GM19240 (cell line): ENCODE measurements at regions not wholly inside any gene's neighbourhood (a gene's known extent, or its start where the extent isn't known, plus 50 kb on each side); places are given as distances from the start of the nearest gene placed in this dataset.

Experiments
- DNase-seq: peaks from one replicate; pipeline ENCODE4 v3.0.0; 2011; ENCODE audit warnings: low spot score; ENCODE audit not compliant: insufficient read length

DNA sequence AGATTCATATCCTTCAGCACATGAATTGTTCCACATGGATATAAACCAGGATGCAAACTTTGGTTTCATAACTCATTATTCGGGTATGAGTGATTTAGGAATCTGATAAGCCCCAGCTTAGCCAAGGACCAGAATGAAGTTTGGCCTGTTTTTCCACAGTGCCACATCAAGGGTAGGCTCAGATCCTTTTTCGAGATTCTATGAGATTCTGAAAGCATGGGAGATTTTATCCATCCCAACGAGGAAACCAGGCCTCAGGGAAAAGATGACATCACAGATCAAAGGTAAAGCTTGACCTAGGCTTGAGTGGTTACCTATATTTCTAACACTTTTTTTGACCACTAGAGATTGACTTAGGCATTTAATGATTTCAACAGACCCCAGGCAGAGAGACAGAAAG is 590.8 kb upstream of the PKDCC start:
- DNase-seq = no peak

DNA sequence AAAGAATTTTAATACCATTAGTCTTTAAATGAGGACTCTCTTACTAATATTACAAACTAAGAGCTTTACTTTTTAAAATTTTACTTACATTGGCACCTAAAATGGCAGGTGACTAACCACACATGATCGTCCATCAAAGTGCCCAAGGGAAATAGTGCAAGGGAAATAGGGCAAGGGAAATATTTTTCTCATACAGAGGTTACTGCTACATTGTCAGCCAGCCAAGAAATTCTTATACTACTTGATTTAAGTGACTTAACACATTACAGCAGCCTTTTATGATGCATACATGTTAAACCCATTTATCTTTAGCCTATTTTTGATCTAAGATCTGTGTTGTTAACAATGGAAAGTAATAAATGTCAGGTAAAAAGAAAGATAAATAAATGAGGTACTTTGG is 587.2 kb upstream of the PKDCC start:
- DNase-seq = no peak

DNA sequence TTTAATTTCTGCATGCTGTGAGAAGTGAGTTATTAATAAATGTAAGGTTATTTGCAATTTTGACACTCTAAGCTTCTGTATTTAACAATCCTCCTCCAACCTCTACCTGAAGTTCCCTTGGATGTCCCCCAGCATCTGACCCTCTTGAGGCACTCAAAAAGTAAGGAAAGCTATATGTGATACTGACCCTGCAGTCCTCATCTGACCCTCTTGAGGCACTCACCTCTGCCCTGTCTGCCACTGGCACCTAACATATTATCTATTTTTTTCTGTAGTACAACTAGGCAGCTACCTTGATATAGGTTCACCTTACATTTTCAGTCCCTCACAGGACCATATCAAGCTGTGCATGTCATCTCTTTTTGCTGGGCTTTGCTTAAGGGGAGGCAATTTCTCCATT is 583.4 kb upstream of the PKDCC start:
- DNase-seq = no peak

DNA sequence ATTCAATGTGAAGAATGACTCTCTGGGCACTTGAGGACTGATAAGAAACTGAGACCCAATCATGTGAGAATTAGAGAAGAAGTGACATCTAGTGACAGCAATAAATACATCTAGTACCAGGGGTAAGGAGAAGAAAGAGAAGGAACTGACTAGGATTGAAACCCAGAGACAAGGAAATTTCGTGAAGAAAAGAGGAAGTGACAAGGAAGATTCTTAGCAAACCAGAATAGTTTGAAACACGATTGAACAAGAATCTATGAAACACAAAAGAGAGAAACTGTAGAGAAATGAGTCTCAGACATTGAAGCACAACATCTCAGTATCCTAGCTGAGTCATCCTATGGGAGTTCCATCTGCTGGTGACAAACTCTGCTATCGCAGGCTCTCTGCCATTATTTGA is 571.9 kb upstream of the PKDCC start:
- DNase-seq = no peak

DNA sequence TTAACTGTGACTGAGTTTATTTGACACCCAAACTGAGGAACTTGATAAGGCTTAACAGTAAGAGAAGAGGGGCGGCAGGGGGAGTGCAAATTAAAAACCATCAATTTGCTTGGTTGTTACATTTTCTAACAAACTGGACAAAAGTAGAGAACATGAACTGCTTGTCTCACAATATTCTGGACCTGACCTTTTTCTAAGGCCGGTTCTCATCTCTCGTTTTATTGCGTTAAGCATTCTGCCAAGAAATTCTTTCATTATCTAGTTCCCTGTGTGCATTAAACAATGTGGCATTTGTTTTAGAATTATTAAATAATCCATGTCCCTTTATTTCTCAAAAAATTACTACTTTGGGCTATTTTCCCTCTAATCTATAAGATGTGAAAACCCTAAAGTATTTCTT is 565.2 kb upstream of the PKDCC start:
- DNase-seq = no peak

DNA sequence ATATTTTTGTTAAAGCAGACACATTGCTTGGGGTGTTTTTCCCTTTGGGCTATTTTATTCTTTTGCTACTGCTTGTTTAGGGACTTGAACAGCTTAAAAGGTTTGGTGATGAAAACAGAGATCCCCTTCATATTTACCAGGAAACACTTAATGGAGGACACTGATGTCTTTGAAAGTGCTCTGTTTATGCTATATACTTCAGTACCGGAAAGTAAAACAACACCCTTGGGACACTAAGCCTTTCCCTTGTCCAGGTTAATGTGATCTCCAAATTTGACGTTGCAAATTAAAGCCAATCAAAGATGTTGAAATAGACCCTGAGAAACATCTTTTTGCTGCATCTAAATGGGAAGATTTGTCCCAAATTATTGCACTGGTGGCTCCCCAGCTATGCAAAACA is 564.6 kb upstream of the PKDCC start:
- DNase-seq = no peak

DNA sequence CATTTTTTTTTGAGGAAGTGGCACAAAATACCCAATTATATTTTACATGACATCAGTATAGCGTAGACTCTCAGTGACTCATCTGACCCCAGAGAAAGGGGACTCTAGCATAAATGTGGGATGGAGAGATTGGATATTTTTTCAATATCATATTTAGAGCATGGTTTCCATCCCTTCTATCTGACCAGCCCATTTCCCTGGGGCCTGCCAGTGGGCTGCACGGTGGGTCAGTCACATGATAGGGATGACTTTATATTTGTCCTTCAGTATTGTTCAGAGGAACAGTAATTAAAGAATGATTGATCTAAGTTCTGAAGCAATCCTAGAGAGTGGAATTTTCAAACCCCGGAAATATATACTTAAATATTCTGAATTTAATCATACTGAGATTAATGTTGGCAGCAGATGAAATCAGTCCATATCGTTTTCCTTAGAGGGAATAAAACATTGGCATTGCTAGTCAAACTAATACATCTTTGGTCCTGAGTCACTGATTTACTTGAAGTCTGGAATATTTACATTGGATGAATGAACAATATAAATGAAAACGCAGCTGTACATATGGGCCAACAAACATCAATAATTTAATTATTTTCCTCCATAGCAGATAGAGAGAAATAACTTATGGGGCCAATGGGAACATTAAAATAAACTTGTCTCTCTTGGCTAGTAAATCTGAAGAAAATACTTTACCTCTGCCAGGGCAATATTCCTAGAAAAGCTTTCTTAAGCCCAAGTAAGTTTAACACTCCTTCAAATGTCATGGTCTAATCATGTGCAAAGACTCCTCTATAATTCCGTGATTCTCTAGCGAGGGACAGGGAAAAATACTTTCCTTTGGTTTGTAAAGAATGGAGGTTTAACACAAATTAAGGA is 563.6 kb upstream of the PKDCC start:
- DNase-seq = no peak

DNA sequence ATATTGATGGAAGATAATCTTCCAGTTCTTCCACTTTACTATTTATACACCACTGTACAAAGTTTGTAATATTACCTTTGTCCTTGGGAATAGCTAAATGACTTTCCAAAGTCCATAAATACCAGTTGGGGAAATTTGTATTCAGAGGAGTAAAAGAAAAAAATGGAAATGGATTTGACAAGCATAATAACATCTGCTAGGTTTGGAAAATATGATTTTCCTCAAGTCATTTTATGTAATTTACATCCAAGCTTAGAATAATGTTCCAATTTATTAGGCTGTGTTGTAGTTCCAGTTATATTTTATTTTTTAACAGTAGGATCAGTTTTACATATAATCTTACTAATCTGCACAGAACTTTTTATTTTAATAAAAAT is 563.0 kb upstream of the PKDCC start:
- DNase-seq = no peak

DNA sequence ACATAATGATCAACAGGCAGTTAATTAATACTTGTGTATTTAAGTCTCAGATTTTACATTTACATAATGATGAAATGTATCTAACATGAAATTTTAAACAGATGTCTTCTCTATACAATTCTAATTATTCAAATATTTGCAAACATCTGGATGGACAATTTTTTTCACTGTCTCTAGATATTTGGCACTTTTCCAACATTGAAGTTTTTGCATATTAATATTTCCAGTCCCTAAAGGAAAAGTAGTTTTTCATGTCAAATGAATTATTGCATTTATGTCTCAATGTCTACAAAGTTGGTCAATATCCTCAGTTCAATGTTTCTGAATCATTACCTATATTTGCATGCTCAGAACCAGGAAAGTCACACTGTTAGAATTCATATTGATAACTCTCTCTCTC is 560.9 kb upstream of the PKDCC start:
- no peak for DNase-seq

DNA sequence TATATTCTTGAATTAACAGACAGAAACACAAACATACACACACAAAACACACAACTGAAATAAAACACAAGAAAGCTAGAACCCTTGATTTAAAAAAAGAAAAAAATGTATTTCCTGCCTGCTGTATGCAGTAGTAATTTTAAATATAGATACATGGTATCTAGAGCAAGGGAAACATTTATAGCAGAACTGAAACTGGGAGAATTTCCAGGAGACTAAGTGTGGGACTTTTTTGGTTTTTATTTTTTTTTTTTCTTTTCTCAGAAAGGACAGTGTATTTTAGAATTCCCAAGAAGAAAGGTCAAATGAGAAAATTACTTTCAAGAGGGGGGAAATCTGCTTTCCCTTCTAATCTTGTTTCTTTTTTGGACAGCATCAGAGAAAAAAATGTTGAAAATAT is 558.9 kb upstream of the PKDCC start:
- DNase-seq = no peak

DNA sequence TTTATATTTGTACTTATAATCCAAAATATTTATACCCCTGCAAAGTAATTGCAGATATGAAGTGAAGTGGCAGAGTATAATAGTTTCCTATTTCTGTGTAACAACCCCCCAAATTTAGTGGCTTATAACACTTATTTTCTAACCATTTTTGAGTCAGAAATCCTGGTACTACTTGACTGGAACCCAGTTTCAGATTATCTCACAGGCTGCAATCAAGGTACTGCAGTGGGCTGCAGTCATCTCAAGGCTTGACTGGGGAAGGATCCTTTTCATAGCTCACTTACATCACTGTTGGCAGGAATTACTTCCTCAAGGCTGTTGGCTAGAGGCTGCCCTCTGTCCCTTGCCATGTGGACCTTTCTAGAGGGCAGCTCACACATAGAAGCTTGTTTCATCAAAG is 558.2 kb upstream of the PKDCC start:
- no peak for DNase-seq

DNA sequence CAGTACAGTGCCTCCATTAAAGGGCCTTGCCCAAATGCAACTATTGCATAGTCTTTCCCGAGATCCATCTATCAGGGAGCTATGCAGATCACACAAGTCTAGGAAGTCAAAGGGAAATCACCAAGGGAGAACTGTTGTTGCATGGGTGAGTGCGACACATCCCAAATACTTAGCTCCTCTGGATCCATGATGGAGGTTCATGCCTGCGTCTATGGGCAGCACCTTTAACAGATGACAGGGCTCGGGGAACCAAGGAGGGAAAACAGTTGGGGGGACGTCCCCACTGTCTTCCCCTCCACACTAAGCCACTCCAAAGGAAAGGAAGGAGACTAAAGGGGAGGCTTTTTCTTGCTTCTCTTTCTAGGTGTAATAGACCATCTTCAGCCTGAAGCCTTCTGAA is 552.8 kb upstream of the PKDCC start:
- no peak for DNase-seq

DNA sequence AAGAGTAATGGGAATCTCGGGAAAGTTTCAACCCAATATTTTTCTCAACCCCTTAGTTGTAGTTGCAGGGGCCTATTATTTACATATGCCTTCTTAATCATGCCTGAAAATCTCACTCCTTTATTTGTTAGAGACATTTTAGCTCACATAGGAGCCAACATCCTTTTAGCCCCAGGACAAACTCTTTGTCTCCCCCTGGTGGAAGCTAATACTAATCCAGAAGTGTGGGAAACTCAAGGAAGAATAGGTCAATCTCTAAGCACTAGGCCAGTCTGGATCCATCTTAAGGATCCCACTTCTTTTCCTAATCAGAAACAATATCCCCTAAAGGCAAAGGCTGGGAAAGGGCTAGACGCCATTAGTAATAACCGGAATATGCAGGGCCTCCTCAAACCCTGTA is 550.9 kb upstream of the PKDCC start:
- DNase-seq = no peak

DNA sequence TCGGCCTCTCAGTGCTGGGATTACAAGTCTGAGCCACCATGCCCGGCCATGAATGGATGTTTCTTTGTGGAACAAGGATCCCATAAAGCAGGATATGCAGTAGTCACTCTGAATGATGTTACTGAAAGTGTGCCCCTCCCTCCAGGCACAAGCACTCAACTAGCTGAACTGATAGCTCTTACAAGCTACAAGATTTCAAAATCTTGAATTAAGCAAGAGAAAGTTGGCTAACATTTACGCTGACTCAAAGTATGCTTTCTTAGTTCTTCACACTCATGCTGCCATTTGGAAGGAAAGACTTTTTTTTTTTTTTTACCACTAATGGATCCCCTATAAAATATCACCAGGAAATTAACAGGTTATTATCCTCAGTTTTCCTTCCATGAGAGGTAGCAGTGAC is 549.0 kb upstream of the PKDCC start:
- DNase-seq = no peak

DNA sequence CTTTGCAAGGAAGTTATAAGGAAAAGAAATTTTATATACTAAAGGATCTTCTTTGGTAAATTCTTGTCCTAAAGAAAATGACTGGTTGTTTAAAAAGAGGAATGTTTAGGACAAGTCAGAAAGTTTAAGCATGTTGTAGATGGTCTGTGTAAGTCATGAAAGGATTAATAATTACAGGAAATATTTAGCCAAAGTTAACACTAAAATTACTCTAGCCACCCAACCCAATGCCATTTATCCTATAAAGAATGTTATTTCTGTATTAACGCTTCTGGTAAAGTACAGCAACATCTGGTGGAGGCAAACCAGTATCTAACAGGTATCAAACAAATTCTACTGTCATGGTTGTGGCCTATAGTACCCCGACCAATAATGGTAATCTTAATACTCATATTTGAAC is 546.9 kb upstream of the PKDCC start:
- DNase-seq = no peak

DNA sequence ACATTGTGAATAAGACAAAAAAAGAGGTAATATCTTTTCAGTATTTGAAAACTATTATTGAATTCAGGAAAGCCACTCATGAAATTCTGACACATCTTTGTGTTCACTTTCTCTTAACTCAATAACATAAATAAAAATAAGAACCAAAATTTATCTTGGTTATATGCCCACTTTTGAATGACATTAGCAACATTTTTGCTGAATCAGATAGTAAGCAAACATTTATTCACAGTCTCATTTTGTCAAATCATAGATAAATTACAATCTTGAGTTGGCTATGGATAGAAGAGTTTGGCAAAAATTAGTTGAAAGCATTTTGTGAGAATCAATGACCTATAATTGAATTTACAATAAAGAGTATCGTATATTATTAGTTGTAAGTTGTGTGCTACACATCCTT is 545.1 kb upstream of the PKDCC start:
- DNase-seq = no peak

DNA sequence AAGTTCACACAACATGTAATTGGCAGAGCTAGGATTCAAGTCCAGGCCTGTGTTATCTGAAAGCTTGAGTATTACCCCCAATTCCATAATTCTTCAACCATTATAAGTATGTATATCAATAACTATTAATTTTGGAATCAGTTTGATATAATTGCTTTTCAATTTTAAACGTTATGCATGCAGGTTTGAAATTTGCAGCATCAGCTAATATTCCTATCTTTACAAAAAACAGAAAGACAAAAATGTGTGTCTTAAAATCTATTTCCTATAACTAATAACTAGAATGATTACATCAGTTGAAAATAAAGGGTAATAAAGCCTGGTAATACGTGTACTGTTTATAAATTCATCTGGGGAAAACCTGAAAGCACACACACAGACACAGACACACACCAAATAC is 543.3 kb upstream of the PKDCC start:
- no peak for DNase-seq

DNA sequence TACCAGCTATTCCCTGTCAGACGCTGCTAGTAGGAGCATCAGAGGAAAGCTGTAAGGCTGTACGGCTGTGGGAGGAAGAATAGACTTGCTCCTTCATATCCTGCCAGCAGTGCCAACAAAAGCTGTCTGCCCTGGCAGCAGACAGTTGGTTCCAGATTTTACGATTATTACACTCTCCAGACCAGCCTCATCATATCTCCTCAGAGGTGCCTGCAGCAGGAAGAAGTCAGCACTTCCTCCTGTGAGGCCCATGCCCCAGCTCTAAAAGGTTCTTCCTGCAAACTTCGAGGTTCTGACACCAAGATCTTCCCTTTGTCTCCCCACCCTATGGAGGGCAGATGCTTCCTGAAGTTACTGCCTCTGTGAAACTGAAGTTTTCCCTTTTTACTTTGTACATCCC is 537.7 kb upstream of the PKDCC start:
- DNase-seq = no peak

DNA sequence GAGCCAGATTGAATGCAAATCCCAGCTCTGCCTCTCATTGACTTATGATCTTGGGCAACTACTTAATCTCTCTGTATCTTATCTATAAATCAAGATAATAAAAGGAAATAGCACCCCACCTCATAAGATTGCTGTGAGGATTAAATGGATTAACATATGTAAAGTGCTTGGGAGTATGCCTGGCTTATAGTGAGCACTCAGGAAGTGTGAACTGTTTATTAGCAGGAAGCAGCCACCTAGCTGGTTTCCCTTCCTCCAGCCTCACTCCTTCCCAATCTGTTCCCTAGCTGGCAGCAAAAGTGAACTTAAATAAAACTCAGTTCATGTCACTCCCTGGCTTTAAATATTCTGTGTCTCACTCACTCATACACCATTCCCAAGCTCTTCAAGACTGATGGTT is 526.6 kb upstream of the PKDCC start:
- no peak for DNase-seq

DNA sequence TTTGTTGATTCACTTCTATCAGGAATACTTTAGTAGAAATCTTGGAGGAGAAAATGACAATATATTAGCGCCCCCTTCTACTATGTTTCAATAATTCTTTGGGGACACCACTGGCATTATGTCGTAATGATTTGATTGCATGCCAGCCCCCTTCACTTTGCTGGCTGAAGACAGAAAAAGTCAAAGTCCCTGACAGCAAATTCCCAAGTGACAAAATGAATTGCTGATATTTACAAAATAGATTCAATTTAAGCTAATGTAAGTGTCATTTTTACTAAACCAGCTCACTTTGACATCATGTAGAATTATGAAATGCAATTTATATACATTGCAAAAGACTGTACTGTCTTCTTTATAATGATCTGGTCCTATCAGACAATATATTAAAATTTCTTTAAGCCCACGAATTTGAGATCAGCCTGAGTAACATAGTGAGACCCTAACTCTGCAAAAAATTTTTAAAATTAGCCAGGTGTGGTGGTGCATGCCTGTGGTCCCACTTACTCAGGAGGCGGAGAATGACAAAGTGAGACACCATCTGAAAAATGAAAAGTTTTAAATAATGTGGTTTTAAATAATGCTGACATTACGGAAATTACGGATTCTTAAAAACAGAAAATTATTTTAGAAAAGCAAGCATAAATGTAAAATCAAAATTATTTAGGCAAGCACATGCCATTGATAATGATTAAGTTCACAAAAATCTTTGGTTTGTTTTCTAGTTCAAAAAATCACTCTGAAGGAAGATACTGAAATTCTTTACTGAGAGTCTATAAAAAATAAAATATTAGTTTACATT is 520.1 kb upstream of the PKDCC start:
- no peak for DNase-seq

DNA sequence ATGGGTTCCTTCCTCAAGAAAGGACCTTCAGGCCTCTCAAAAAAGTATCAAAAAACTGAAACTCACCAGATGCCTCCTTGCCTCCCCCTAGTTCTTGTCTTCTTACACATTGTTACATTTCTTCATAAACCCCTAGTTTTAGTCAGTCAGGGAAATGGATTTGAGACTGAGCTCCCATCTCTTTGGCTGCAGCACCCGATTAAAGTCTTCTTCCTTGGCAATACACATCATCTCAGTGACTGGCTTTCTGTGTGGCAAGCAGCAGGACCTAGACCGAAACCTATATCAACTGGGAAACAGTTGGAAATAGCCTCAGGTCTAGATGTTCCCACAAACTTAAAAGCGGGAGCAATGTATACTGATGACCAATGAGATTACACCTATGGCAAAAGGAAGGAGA is 512.2 kb upstream of the PKDCC start:
- DNase-seq = no peak

DNA sequence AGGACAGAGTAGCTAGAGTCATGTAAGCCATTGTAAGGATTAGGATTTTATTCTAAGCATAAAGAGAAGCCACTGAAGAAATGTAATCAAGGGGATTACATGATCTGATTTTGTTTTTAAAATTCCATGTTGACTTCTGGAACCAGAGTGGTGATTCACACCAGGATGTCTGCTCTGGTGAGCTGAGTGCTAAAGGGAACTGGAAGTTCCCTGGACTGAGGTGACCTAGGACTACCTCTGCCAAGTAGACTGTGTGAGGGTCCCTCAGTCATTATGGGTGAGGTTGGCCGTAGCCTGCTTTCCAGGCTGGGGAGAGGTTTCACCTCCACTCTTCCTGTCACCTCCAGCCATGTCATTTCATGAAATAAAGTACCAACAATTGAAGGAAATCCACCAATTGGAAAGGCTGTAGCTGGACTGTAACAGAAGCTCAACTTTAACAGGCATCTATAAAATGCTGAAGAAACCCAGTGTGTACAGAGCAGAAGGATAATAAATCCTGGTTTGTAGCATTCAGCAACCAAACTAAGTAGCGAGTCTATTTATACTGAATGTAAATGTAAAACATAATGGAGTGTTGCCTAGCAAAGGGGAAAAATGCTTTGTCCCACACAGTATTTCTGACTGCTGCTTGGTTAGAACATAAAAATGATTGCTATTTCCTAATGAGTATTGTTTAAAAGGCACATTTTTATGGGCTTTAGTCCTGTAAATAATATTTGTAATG is 507.4 kb upstream of the PKDCC start:
- DNase-seq = no peak
